COLO829 (cell line): ENCODE measurements at regions not wholly inside any gene's neighbourhood (a gene's known extent, or its start where the extent isn't known, plus 50 kb on each side); places are given as distances from the start of the nearest gene placed in this dataset.

Source experiments
- DNase-seq: peaks from one replicate; pipeline ENCODE4 v3.0.0; 2012; ENCODE audit warnings: low spot score

DNA sequence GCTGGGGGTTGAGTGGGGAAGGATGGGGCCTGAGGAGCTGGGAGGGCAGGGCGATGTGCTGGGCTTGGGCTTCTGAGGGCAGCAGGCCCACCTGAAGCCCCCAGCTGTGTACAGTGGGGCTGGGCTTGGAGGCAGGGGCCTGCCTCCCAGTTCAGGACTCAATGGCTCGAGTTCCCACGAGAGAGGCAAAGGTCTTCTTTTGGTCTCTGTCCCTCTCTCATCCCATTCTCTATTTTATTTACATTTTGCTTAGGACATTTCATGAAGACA is 180.6 kb downstream of the MACROH2A1 start:
- DNase-seq: no peak

DNA sequence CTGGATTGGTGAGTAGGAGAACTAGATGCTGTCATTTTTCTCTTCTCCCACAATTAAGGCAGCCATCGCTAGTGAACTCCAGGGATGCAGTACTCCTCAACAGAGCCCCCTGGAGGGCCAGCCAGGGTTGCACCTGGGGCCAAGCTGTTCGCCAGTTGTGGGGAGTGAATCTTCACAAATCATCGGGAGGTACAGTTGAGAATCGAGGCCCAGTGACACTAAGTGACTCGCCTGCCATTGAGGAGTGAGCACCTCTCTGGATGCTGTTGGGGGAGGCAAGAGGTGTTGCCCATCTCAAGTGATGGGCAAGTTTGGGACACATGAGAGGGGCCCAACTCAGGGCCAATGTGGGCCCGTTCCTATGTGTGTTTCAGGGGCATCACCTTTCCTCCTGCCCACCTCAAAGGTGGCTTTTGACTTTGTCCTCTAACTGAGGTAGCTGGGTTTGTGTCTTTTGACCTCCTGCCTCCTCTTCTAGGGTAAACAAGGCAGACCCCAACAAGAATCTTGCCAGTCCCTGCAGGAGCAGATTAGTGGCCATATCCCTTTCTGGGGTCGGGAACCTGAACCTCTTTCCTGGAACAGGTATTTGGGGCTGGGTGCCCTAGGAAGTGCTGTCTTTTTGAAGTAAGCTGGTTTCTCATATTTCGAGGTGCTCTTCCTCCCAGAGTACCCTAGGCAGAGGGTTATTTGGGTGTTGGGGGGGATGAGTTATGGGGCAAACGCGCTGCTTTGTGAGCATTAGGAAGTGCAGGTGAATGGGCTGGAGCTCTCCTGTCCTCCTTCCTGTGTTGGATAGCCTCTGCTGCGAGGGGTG is 181.2 kb downstream of the MACROH2A1 start:
- no peak for DNase-seq

DNA sequence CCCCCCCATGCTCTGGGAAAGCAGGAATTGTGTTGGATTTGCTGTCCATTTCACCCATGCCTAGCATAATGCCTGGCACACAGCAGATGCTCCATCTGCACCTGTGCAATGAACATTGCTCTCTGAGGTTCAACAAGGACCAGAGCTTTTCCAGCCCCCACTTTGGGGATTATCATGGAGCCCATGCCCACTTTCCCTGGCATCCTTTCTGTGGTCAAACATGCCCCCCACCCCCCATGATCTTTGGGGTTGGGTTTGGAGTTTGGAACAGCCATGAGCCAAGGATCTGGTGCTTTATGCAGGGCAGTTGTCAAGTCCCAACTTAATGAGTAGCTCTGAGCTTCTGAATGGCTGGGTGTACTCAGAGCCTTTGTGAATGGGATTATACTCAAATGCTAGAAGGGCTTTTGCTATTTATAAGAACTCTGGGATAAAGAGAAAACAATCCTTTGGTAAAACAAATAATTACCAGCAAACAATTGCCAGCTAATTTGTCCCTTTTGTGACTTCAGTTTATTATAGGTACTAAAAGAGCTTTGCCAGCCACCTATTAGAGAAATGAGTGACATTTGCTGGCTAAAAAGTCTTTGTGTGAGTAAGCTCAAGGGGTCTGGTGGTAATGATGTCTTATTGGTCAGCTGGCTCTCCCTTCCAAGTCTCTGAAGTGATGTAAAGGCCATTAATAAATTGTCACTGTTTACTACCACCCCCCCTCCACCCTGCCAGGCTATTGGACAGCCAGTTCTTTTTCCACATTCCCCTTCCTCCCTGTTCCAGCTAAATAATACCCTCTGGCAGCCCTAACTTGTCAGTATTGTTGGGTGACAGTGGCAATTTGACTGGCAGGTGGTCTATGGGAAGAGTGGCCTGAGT is 182.3 kb downstream of the MACROH2A1 start:
- no peak for DNase-seq

DNA sequence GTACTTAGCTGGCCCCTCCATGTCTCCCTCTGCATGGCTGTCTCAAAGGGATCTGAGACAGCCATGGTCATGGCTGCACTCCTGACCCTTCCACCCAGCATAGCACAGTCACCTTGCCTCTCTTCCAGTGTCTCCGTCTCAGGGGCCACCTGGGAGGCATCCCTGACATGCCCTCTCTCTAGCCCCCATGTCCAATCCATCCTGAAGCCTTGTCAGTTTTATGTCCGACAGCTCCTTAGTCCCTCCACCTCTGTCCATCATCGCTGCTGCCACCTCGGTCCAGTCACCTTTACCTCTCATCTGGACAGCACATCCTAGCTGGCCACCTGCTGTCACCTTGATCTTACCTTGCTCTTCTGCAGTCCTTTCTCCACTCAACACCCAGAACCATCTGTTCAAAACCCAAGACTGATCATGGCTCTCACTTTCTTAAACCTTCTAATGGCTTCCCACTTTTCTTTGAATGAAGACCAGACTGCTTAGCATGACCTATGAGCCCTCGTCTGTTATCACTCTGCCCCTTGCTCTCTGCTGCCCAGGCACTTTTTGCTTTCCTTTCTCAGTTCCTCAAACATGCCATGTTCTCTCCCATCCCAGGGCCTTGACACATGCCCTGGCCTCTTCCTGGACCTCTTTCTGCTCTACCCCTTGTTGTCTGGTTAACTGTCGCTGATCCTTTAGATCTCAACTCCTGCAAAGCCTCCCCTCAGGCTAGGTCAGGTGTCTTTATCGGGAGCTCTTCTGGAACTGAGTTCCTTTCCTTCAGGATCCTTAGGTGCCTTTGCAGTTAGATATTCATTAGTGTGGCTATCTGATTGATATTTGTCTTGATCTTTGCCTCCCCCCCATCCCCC is 181.8 kb upstream of the PITX1 start:
- DNase-seq: no peak

DNA sequence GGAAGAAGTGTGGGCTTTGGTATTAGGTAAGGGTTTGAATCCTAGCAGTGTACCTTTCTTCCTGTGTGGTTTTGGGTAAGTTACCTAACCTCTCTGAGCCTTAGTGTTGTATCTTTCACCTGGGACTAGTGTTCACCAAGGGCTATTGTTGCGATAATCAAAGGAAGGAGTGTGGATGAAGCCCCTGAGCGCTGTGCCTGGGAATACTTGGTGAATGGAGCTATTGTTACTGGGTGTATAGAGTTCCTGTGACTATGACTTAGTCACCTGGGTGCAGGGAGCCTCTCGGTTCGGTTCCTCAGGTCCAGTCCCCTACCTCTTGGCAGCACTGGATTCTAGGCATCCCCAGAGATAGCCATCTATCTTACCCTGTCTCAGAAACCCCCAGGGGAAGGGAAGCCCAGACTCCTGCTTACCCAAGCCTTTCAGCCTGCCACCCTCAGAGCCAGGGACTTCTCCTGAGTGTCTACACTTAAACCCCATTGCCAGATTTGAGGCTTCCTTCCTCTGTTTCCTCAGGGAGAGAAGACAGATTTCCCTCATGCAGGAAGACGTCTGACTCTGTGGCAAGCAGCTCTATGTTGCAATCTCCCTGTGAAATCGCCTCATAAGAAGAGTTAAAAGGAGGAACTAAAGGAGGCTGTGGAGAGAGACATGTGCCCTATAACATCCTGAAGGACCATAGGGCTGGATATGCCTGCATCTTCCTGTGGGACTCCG is 181.0 kb upstream of the PITX1 start:
- DNase-seq: no peak

DNA sequence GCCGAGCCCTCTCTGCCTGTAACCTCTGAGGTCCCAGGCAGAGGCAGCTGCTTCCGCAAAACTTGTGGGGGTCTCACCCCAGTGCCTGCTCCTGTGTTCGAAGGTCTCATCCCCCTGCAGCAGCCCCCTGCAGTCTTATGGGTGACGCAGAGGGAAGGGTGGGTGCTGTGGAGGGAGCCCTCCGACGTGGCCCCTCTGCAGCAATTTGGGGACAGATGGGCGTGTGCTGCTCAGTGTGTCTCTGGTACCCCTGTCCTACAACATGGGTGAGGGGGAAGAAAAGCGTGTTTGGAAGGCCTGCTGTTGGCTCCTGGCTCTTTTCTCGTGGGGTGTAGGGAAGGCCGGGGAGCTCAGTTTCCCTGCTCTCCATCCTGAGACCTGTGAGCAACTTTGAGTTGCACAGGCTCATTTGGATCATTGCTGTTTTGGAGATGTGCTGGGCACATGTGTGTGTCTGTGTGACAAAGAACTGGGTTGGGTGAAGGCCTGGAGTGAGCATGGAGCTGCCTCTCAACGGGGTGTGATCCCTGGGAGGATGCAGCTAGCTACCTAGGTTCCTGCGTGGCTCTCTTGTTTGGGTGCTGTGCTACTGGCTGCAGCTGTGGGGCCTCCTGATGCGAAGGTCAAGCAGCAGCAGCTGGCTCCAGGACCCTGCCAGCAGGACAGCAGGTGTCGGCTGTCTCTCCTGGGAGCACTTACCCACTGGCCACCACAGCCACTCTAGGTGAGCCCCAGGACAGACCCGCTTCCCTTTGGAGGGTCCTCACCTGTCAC is 179.6 kb upstream of the PITX1 start:
- DNase-seq: no peak

DNA sequence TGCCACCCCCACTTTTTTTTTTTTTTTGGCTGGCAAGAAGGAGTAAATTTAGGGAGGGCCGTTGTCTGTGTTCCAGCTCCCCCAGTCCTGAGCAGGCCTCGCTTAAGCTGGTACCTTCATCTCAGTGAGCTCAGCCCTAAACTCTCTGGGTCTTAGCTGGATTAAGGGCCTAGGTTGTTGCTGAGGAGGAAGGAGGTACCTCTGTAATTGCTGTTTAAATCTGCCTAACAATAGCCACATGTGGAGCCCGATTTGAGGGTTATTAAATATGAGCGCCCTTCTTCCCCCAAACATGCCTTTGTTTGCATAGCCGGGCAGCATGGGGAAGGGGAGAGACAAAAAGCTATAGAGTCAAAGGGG is 179.0 kb upstream of the PITX1 start:
- no peak for DNase-seq

DNA sequence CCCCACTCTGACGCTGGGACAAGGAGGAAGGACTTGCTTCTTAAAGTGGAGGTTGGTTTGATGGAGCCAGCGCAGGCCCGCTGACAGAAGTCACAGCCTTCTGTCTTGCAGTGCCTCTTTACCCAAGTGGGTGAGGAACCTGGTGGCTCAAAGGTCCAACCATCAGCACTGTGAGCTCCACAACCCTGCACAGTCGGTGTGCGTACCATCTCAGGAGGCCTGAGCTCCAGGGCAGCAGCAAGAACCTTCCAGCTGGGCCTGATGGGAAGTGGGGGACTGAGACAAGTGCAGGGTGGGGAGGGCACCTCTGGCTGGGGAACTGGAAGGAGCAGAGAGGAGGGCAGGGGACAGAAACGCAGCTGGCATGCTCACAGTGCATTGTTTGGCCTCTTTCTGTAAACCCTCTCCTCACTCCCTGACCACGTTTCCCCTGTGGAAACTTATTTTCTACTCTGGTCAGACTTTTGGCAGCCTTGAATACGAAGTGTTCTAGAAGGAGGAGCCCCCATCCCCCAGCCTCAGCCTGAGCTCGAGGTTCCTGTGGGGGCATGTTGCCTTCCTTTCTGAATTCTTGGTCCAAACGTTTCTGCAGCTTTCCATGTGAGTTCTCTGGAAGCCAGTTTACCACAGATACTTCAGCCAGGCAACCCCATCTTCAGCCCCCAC is 178.5 kb upstream of the PITX1 start:
- DNase-seq: no peak

DNA sequence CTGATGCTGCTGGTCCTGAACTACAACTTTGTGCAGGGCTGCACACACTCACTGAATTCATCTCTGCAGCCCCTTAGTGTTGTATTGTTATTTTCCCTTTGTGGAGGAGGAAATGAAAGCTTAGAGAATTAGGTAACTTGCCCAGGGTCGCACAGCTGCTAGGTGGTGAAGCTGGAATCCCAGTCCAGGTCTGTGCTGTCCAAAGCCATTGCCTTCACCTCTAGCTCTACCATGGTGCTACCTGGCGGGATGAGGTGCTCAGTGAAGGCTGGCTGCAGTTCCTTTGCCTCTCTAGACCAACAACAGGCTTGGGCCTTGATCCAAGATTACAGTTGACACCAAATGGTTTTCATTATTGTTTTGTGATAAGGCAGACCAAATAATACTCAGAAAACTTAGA is 177.8 kb upstream of the PITX1 start:
- no peak for DNase-seq

DNA sequence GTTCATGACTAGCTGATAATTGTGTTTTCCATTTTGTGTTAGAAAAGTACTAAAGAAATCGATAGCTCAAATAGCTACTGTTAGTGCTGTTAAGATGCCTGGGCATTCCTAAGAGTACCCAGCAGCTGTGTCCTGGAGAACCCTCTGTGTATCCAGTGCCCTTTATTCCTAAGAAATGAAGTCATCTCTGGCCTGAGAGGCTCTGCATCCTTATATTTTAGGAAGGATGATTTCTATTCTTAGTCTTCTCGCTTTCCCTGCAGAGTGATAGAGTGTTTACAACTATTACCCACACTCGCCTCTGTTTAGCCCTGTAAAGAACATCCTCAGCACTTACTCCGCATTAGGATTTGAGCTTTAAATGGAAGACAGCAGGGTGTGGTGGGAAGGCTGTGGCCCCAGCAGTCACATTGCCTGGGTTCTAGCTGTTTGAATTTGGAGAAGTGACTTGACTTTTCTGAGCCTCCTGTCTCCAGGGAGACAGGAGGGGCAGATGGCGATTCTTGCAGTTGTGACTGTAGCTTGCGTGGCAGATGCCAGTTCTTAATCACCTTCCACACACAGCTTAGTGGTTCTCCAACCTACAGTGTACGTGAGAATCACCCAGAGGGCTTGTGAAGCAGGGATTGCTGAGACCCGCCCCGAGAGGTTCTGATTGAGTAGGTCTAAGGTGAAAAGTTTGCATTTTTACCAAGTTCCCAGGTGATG is 177.2 kb upstream of the PITX1 start:
- no peak for DNase-seq

DNA sequence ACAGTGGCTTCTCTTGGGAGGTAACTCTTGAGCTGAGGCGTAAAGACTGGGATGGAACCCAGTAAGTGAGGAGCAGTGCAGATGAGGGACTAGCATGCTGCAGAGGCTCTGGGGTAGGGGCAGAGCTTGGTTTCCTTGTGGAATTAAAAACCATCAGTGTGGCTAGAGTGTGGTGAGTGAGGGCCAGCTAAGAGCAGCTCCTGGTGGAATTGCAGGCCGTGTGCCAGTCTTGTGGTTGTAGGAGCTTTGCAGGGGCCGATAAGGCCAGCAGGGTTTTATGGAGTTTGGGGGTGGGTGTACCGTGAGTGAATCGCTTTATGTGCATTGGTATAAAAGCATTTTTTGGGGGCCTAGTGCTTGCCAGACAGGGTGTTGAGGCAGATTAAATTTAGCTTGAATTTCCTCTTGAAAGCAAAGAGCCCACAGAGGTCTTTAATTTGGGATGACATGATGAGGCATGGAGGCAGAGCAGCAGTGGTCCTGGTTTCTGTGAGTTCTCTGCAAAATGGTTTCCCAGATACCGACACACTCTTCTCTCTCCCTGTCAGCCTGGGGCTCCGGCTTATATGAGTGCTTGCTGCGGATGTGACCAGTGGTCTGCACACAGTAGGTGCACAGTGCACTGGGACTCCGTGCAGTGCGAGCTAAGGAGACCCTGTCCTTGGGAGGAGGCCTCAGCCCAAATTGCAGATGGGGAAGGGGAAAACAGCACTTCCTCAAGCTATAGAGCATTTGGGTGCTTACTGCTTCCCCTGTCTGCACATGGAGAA is 176.4 kb upstream of the PITX1 start:
- no peak for DNase-seq

DNA sequence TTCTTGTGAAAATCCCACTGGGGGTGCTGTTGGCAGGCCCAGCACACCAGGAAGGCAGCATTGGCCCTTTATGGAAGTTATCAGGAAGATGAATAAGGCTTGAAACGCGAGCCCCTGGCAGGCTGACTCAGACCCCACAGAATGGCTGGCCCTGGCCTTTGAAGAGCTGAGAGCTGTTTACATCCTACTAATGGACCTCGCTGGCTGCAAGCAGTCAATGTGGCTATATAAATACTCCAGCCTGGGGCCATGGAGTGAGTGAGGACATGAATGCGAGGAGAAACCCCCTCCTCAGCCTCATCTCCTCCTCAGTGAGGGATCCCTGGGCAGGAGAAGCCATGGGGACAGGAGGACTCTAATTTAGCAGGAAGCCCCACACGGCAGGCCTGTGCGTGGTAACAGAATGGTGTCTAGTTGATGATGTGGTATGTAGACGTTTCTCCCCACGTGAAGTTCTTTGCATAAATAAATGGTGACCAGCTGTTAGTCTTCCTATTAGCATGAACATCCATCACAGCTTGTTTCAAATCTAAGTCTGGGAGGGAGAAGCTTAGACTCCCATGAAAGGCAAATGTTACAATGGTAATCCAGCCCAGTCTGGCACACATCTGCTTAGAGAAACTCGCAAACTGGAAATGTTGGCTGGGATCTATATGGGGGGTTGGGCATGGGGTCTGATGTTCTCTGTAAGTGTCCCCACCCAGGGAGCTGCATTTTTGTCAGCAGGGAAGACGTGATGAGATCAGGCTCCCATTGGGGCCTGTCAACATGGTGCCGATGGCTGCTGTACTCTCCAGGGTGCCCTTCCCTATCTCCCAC is 175.1 kb upstream of the PITX1 start:
- peak; percentile 25 for DNase-seq

DNA sequence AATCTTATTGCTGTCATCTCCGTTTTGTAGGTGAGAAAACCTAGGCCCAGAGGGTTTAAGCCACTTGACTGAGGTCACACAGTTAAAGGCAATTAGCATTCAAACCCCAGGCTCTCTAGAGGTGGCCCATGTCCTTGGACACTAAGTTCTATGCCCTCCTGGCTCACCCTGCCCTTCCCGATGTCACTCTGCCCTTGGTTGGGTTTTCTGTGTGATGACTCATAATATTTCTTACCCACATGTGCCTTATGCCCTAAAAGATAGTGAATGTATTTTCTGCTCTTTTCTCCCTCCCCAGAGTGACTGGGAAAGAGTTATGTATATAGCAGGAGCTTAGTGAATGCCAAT is 174.5 kb upstream of the PITX1 start:
- no peak for DNase-seq

DNA sequence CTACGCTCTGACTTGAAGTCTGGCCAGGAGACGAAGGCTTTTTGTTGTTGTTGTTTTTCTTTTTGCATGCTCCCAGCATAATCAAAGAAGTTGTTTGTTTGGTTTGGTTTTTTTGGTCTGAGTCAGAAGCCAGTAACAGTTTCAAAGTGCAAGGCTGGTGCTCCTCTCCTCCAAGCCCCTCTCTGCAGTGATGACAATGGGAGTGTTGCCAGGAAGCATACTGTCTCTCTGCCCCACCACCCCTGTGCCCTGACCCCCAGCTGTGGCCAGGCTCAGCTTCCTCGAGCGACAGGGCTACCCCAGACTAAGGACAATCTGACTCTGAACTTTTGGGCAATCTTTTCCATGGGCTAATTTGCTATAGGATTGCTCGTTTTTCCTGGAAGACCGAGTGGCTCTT is 173.8 kb upstream of the PITX1 start:
- DNase-seq: no peak

DNA sequence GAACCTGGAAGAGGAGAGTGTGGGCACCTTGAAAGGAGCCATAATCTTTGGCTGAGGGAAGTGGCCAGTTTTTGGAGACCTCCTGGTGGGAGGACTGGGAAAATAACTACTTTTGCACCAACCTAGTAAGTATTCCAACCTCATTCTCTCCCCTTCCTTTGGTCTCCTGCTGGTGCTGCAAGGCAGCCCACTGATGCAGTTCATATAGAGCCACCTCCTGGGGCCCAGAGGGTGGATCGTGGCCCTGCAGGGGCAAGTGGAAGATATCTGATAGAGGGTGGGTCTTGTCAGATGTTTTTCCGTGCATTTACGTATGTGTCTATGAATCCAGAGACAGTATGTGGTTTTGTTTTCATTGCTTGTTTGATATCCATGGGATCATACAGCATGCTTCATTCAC is 172.8 kb upstream of the PITX1 start:
- DNase-seq: no peak

DNA sequence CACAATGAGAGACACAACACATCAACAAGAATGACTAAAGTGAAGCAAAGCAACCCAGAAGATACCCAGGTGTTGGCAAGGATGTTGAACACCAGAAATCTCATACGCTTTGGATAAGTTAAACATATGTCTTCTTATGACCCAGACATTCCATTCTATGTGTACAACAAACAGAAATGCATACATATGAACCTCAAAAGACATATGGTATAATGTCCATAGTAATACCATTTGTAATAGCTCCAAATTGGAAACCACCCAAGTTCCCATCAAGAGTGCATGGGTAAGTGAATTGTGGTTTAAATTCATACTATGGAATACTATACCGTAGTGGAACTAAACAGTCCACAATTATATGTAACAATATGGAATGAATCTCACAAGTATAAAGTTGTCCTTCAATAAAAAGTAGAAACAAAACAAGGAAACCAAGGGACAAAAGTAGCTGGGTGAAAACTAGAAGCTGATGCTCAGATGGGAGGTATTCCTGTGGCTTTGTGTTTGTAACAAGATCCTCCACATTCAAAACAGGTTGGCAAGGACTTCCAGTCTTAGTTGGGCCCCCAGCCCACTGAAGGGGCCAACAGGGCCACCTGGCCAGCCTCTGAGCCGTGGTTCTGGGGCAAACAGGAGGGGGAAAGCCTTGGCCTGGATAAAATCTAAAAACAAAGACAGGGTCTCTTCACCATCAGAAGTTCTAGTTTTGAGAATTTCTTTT is 171.8 kb upstream of the PITX1 start:
- no peak for DNase-seq

DNA sequence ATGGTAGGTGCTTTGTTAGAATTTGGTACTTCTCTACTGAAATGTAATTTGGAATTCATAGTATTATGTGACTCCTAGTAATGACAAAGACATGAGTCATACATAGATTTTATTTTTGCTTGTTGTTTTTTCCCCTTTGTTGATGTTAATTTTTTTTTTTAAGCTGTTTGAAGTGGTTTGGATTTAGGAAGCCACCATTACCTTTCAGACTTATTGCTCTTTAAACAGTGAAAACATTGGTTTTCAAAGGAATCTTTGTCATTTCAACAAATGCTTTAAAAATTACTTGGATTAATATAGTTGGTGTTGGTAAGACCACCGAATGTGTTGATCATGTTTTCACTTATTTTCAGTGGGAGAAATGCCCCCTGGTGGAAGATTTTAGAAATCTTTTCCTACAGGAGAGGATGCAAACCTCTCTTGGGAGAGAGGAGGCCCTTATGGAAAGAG is 170.1 kb upstream of the PITX1 start:
- no peak for DNase-seq

DNA sequence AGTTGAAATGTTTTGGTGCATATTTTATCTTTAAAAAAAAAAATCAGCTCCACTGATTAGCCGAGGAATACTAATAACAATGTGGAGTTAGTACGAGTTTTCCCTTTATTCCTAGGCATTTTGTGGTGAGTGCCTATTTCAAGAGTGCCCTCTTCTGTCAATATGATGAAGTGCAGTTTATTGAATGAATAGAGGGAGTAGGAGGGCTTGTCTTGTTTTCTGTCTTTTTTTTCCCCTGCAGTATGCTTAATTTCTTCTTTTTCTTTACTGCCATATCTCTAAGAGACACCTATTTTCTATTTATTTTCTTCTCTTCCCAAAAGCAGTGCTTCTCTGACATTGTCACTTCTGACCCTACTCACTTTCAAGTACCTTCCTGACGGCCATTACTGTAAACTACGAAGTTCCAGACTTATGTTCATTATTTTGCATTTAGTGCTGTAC is 169.6 kb upstream of the PITX1 start:
- DNase-seq: no peak
